Inferior parietal cortex (tissue), 1 donor: ENCODE measurements at regions not wholly inside any gene's neighbourhood (a gene's known extent, or its start where the extent isn't known, plus 50 kb on each side); places are given as distances from the start of the nearest gene placed in this dataset.
A peak's percentile ranks its signal among the peaks of the same experiment; 100 is the strongest.

ENCODE experiments used
- DNase-seq: peaks from one replicate; pipeline ENCODE4 v3.0.0-alpha.2; 2016; ENCODE audit errors: extremely low spot score

GRCh38 chr13:22229916-22230315 is 559.0 kb downstream of the FGF9 start:
- no peak for DNase-seq

GRCh38 chr13:22232186-22232585 is 561.3 kb downstream of the FGF9 start:
- DNase-seq, result no peak

- DNase-seq, result no peak
These were observed 564.5 kb downstream of the FGF9 start for GRCh38 chr13:22235285-22235949.

- DNase-seq, result no peak
These were observed 565.0 kb downstream of the FGF9 start for GRCh38 chr13:22235950-22236290.

- no peak for DNase-seq
These were observed 567.4 kb downstream of the FGF9 start for GRCh38 chr13:22238269-22238668.

GRCh38 chr13:22240716-22241115 is 569.8 kb downstream of the FGF9 start:
- DNase-seq, result no peak

- no peak for DNase-seq
These were observed 572.7 kb downstream of the FGF9 start for GRCh38 chr13:22243469-22244163.

- no peak for DNase-seq
These were observed 581.5 kb downstream of the FGF9 start for GRCh38 chr13:22252281-22252830.

GRCh38 chr13:22253107-22253506 is 582.2 kb downstream of the FGF9 start:
- no peak for DNase-seq

- DNase-seq, result no peak
These were observed 585.3 kb downstream of the FGF9 start for GRCh38 chr13:22256111-22256639.

- no peak for DNase-seq
These were observed 591.4 kb downstream of the FGF9 start for GRCh38 chr13:22262001-22262885.

- no peak for DNase-seq
These were observed 592.3 kb downstream of the FGF9 start for GRCh38 chr13:22263185-22263584.

GRCh38 chr13:22265563-22265962 is 594.7 kb downstream of the FGF9 start:
- no peak for DNase-seq

- no peak for DNase-seq
These were observed 600.0 kb downstream of the FGF9 start for GRCh38 chr13:22270881-22271280.

GRCh38 chr13:22271903-22272302 is 601.0 kb downstream of the FGF9 start:
- no peak for DNase-seq

- no peak for DNase-seq
These were observed 604.5 kb downstream of the FGF9 start for GRCh38 chr13:22275393-22275792.

- no peak for DNase-seq
These were observed 605.7 kb downstream of the FGF9 start for GRCh38 chr13:22276616-22277015.

- peak; percentile 53 for DNase-seq
These were observed 607.6 kb downstream of the FGF9 start for GRCh38 chr13:22278336-22278929.

- DNase-seq, result no peak
These were observed 615.0 kb downstream of the FGF9 start for GRCh38 chr13:22285867-22286266.

- DNase-seq, result no peak
These were observed 615.5 kb downstream of the FGF9 start for GRCh38 chr13:22286338-22286737.

GRCh38 chr13:22287343-22287920 is 616.6 kb downstream of the FGF9 start:
- DNase-seq, result no peak
